Omental fat pad (tissue), 3 donors: ENCODE measurements at regions not wholly inside any gene's neighbourhood (a gene's known extent, or its start where the extent isn't known, plus 50 kb on each side); places are given as distances from the start of the nearest gene placed in this dataset.
A peak's percentile ranks its signal among the peaks of the same experiment; 100 is the strongest.

Experiments used
- ATAC-seq: fragments of 150-250 bp; one replicate; pipeline ENCODE4 v1.9.1; 2016; ENCODE audit warnings: mild to moderate bottlenecking, moderate library complexity; ENCODE audit not compliant: low FRiP score
- DNase-seq: peaks from one replicate; pipeline ENCODE4 v3.0.0-alpha.2; 2019; ENCODE audit warnings: low spot score
- CTCF ChIP-seq, 3 donors: fragments of 450-650 bp; IDR thresholded peaks; one replicate each; pipeline ENCODE4 v1.5.1; 2016 to 2017; ENCODE audit warnings: antibody characterized with exemption in 3 of 3, mild to moderate bottlenecking in 3 of 3, moderate library complexity in 2 of 3

- no peak for ATAC-seq
- no peak for TF ChIP-seq CTCF (IDR thresholded peaks at IDR 0.05)
- no peak for DNase-seq
These were observed 68.8 kb upstream of the INSIG1 start for GRCh38 chr7:155228894-155229293.

- ATAC-seq (no peak), DNase-seq (no peak)
- no peak for TF ChIP-seq CTCF (IDR thresholded peaks at IDR 0.05)
These were observed 68.0 kb upstream of the INSIG1 start for GRCh38 chr7:155229548-155230168.

DNA sequence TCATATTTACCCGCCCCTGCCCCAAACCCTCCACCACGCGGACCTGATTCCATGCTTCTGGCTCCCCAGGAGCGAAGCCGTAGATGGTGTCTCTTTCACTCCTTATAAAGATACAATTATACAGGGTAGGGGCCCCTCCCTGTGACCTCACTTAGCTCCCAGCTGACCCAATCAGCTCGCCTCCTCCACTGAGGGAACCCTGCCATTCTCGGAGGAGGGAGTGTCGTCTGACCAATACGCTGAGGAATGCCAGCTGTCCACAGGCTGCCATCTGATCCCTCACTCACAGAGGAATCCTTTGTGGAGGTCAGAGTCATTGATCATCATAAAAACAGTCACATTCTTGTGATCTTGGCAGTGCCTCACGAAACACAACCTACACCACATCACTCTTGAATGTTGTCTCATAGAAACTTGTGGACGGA, 67.5 kb upstream of the INSIG1 start:
- no peak for TF ChIP-seq CTCF (IDR thresholded peaks at IDR 0.05)
- DNase-seq (no peak), ATAC-seq (peak; percentile 55)

- DNase-seq, result no peak
- no peak for TF ChIP-seq CTCF (IDR thresholded peaks at IDR 0.05)
- ATAC-seq, result no peak
These were observed 66.4 kb upstream of the INSIG1 start for GRCh38 chr7:155231241-155231800.

DNA sequence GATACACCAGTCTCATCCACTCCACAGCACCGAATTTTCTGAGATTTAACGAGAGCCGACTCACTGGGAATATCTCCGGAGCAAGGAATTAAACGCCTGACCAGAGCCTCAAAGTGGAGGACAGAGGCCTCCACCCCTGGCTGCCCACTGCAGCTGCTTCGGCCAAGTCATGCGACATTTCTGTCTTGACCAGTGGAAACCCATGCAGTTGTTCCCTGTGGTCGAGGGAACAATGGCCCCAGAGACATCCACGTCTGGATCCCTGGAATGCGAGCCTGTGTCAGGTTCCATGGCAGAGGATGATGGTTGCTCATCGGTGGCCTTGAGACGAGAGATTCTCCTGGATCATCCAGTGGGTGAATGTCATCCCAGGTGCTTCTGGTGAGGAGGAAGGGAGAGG, 65.7 kb upstream of the INSIG1 start:
- no peak for ATAC-seq
- no peak for DNase-seq
- no peak for TF ChIP-seq CTCF (IDR thresholded peaks at IDR 0.05)

- DNase-seq (no peak), ATAC-seq (no peak)
- no peak for TF ChIP-seq CTCF (IDR thresholded peaks at IDR 0.05)
These were observed 64.8 kb upstream of the INSIG1 start for GRCh38 chr7:155232911-155233310.
